Activated T-helper 1 cell treated with anti-CD3 and anti-CD28 coated beads, Interleukin-12 subunit alpha, Interleukin-12 subunit beta, Interleukin-2, Interleukin-4 antibody, amounts not matched to agents 30 ng/mL and 10 ng/mL and 1 ng/mL, durations not matched to agents 14 hours and 24 hours and 36 hours (primary cell): ENCODE measurements at regions not wholly inside any gene's neighbourhood (a gene's known extent, or its start where the extent isn't known, plus 50 kb on each side); places are given as distances from the start of the nearest gene placed in this dataset.
"Not testable (repeated sequence)": the region's sequence is repeated elsewhere in the genome, so short reads cannot be mapped to it uniquely, and the experiment has no call there.

Source experiments
- DNase-seq: peaks from one replicate; pipeline ENCODE4 v3.0.0; 2021; ENCODE audit warnings: low spot score
- H3K27ac Mint-ChIP-seq: one replicate; pipeline ENCODE4 v1.8.0; 2021; ENCODE audit warnings: mild to moderate bottlenecking, mixed read lengths
- H3K27me3 Mint-ChIP-seq: one replicate; pipeline ENCODE4 v1.8.0; 2022; ENCODE audit warnings: mild to moderate bottlenecking, moderate library complexity, mixed read lengths; ENCODE audit not compliant: insufficient read depth
- H3K36me3 Mint-ChIP-seq: one replicate; pipeline ENCODE4 v1.8.0; 2021; ENCODE audit warnings: low read depth, mixed read lengths
- H3K4me1 Mint-ChIP-seq: one replicate; pipeline ENCODE4 v1.8.0; 2021; ENCODE audit warnings: low read depth, mixed read lengths
- H3K4me3 Mint-ChIP-seq: one replicate; pipeline ENCODE4 v1.8.0; 2021; ENCODE audit warnings: mild to moderate bottlenecking, moderate library complexity, mixed read lengths
- H3K9me3 Mint-ChIP-seq: one replicate; pipeline ENCODE4 v1.8.0; 2021; ENCODE audit warnings: mixed read lengths
- intact Hi-C: fragments of 100-400 bp; cut with micrococcal nuclease; formaldehyde crosslinking; loops from one replicate; pipeline ENCODE4 v1.15.1; 2024

- intact Hi-C loops: no loop called here
- H3K9me3 Mint-ChIP-seq: peaks cover 3% of the 10 kb centered on the region
- no peaks in the 10 kb centered on the region for H3K36me3 Mint-ChIP-seq
- peaks cover 7% of the 10 kb centered on the region for H3K27me3 Mint-ChIP-seq
- no peak overlapping the region for H3K4me3 Mint-ChIP-seq
- no peak for DNase-seq
- H3K4me1 Mint-ChIP-seq: peaks cover 15% of the 10 kb centered on the region
- no peak overlapping the region for H3K27ac Mint-ChIP-seq
Measured at GRCh38 chr10:3570855-3571266, 214.1 kb downstream of the KLF6 start.

DNA sequence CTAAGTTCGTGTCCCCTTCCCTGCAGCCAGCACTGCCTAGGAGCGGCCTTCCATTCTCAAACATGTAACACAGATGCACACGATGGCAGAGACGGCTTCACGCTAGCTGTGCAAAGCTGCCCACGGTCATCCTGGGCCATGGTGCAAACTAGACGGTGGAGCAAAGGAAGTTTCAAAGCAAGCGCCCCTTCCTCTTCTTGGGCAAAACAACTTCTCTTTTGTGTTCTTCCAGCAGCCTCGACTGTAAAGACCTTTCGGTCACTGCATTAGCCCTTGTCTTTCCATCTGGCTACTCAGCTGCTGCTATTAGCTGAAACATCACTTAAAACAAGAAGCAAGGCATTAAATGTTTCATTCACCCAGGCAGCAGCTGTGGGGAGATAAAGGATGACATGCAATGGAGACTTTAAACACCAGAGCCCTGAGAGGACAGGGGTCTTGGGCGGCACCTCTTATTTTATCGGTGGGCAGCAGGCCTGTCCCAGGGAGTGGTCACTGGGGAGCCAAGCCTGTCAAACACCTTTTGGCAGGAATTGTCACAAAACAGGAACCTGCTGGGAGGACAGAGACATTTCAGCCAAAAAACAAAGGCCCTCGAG lies 214.8 kb downstream of the KLF6 start:
- Mint-ChIP-seq H3K36me3 (no peaks in the 10 kb centered on the region), H3K27me3 (peaks cover 7% of the 10 kb centered on the region), H3K4me3 (no peak overlapping the region), H3K27ac (no peak overlapping the region), H3K4me1 (peaks cover 15% of the 10 kb centered on the region), H3K9me3 (peaks cover 3% of the 10 kb centered on the region)
- intact Hi-C loops: no loop called here
- DNase-seq: no peak

- peaks cover 3% of the 10 kb centered on the region for H3K9me3 Mint-ChIP-seq
- DNase-seq: no peak
- peaks cover 2% of the 10 kb centered on the region for H3K27me3 Mint-ChIP-seq
- H3K36me3 Mint-ChIP-seq: peaks cover 1% of the 10 kb centered on the region
- intact Hi-C loops: no loop called here
- H3K4me3 Mint-ChIP-seq: no peak overlapping the region
- no peak overlapping the region for H3K27ac Mint-ChIP-seq
- peaks cover 22% of the 10 kb centered on the region for H3K4me1 Mint-ChIP-seq
Measured at GRCh38 chr10:3568983-3569382, 216.0 kb downstream of the KLF6 start.

GRCh38 chr10:3568392-3568791 lies 216.6 kb downstream of the KLF6 start:
- no peak for DNase-seq
- peaks cover 1% of the 10 kb centered on the region for H3K36me3 Mint-ChIP-seq
- H3K27me3 Mint-ChIP-seq: peaks cover 2% of the 10 kb centered on the region
- H3K4me1 Mint-ChIP-seq: peaks cover 24% of the 10 kb centered on the region
- H3K27ac Mint-ChIP-seq: no peak overlapping the region
- H3K9me3 Mint-ChIP-seq: peaks cover 3% of the 10 kb centered on the region
- intact Hi-C loops: no loop called here
- H3K4me3 Mint-ChIP-seq: no peak overlapping the region

DNA sequence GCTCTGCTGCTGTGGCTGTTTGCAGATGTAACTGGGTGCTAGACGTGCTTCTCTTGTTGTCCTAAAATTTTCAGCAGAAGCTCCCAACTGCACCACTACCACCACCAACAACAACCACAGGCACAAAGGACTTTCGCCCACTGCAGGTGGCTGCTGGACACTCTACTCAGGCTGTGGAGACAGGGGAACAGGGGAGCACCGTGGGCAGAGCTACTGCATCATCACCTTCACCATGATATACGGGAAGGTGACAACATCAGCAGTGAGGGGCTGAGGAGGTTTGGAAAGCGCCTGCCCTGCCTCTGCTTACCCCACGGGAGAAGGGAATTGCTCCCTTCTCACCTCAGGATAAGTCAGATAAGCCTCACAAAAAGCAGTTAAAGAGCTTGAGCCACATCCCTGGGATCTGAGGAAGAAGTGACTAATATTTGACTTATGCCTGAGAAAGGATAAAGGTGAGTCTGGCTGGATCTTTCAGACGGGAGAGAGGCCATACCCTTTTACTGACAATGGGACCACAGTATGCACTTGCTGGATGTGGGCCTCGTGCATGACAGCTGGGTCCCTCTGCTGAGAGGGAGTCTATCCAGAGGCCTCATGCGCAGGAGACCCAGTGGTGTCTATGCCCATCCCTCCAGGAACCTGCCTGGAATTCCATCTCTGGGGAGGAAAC lies 217.6 kb downstream of the KLF6 start:
- intact Hi-C loops: no loop called here
- Mint-ChIP-seq H3K36me3 (peaks cover 3% of the 10 kb centered on the region), H3K4me1 (peaks cover 28% of the 10 kb centered on the region), H3K27ac (no peak overlapping the region), H3K27me3 (peaks cover 2% of the 10 kb centered on the region), H3K9me3 (peaks cover 3% of the 10 kb centered on the region), H3K4me3 (no peak overlapping the region)
- no peak for DNase-seq

DNA sequence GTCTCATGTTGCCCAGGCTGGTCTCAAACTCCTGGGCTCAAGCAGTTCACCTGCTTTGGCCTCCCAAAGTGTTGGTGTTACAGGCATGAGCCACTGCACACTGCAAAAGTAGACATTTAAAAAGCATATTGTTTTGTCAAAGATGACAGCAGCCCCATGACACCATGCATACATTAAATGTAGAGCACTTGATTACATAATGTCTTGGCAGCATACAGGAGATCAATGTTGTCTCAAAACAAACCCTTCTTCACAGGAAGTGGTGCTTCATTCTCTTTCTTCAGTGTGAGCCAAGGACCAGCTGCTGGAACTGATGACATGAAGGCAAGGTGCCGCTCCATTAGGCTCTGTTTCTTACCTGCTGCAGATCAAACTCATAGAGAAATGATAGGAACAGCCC lies 218.4 kb downstream of the KLF6 start:
- peaks cover 2% of the 10 kb centered on the region for H3K27me3 Mint-ChIP-seq
- intact Hi-C loops: no loop called here
- no peak overlapping the region for H3K4me3 Mint-ChIP-seq
- DNase-seq: no peak
- H3K36me3 Mint-ChIP-seq: peaks cover 3% of the 10 kb centered on the region
- peaks cover 3% of the 10 kb centered on the region for H3K9me3 Mint-ChIP-seq
- no peak overlapping the region for H3K27ac Mint-ChIP-seq
- peaks cover 28% of the 10 kb centered on the region for H3K4me1 Mint-ChIP-seq

DNA sequence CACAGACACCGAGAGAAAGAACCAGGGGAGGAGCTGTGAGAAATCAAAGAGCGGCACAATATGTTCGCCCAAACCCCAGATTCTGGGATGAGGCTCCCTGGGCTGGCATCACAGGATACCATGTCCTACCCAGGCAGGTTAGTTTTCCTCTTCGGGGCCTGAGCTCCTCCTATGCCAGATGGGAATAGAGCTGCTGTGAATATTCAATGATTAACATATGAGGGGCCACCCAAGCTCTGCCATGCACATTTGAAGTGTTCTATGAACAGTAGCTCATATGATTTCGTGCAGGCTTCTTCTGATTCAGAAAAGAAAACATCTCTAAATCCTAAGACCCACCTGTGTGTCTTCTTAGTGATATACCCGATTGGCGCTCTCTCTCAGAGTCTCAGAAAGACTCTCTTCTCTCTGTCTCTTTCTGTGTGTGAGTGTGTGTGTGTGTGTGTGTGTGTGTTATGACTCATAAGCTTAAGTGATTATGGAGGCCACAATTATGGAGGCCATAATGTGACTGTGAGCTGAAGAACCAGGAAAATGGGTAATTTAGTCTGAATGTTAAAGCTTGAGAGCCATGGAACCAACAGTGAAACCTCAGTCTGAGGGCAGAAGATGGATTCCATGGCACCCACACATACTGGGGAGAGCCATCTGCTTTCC lies 220.5 kb downstream of the KLF6 start:
- intact Hi-C loops: loop anchor here (5.0 kb wide), 2 partner anchors 43 to 97 kb away; no protein-coding TSS in a partner anchor
- H3K4me3 Mint-ChIP-seq: no peak overlapping the region
- no peak for DNase-seq
- H3K4me1 Mint-ChIP-seq: peaks cover 28% of the 10 kb centered on the region
- H3K9me3 Mint-ChIP-seq: peaks cover 3% of the 10 kb centered on the region
- H3K27me3 Mint-ChIP-seq: peaks cover 6% of the 10 kb centered on the region
- H3K36me3 Mint-ChIP-seq: peaks cover 3% of the 10 kb centered on the region
- peak overlapping the region; percentile 56 for H3K27ac Mint-ChIP-seq

- Mint-ChIP-seq H3K27ac (peak overlapping the region; percentile 49), H3K36me3 (peaks cover 3% of the 10 kb centered on the region), H3K4me3 (no peak overlapping the region), H3K9me3 (peaks cover 3% of the 10 kb centered on the region), H3K27me3 (peaks cover 7% of the 10 kb centered on the region), H3K4me1 (peaks cover 28% of the 10 kb centered on the region)
- intact Hi-C loops: loop anchor here (1.0 to 5.0 kb wide), 4 partner anchors 44 to 214 kb away; no protein-coding TSS in a partner anchor
- DNase-seq: no peak
Measured at GRCh38 chr10:3563298-3563697, 221.7 kb downstream of the KLF6 start.

DNA sequence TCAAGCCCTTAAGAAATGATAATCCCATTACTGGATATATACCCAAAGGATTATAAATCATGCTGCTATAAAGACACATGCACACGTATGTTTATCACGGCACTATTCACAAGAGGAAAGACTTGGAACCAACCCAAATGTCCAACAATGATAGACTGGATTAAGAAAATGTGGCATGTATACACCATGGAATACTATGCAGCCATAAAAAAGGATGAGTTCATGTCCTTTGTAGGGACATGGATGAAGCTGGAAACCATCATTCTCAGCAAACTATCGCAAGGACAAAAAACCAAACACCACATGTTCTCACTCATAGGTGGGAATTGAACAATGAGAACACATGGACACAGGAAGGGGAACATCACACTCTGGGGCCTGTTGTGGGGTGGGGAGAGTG lies 224.4 kb downstream of the KLF6 start:
- not testable (repeated sequence) for H3K9me3 Mint-ChIP-seq, H3K36me3 Mint-ChIP-seq, DNase-seq, H3K27me3 Mint-ChIP-seq, H3K4me3 Mint-ChIP-seq, H3K27ac Mint-ChIP-seq
- intact Hi-C loops: loop anchor here (5.0 kb wide), 2 partner anchors 47 to 93 kb away; no protein-coding TSS in a partner anchor
- peaks cover 14% of the 10 kb centered on the region for H3K4me1 Mint-ChIP-seq

DNA sequence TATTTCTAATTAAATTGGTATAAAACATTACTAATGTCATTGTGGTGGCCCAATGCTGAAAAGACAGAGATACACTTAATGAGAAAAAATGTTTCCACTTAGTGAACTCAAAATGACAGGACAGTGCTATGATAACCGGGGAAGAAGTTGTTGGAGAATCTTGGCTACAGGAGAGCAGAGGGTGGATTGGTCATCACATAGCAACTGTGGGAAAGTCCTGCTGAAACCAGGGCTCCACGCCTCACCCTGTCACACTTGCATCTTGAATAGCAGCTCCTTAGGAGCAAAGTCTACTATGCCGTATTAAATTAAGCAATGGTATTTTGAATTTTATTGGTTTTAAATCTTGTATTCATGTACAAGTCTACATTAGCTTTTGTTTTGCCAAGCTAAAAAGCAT lies 225.5 kb downstream of the KLF6 start:
- DNase-seq: no peak
- Mint-ChIP-seq H3K9me3 (no peaks in the 10 kb centered on the region), H3K27me3 (peaks cover 5% of the 10 kb centered on the region), H3K36me3 (peaks cover 2% of the 10 kb centered on the region), H3K4me1 (peaks cover 15% of the 10 kb centered on the region), H3K27ac (no peak overlapping the region), H3K4me3 (no peak overlapping the region)
- intact Hi-C loops: no loop called here

DNA sequence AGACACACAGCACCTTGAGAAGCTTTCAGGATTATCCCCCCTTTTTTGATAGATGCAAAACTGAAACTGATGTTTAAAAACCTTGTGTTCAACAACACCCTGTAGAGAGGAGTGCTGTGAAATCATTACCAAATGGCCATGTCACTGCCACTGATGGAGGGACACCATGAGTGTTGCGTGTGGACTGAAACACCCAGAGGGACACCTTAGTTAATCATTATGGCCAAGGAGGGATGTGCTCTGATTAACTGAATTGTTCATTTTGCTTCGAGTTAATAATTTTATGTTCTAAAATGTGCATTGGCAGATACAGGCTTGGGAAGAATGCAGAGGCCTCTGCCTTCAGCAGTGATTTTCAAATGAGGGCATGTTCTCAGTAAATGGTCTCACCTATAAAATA lies 226.0 kb downstream of the KLF6 start:
- intact Hi-C loops: no loop called here
- peaks cover 17% of the 10 kb centered on the region for H3K4me1 Mint-ChIP-seq
- H3K27ac Mint-ChIP-seq: no peak overlapping the region
- peaks cover 2% of the 10 kb centered on the region for H3K36me3 Mint-ChIP-seq
- peaks cover 7% of the 10 kb centered on the region for H3K27me3 Mint-ChIP-seq
- no peaks in the 10 kb centered on the region for H3K9me3 Mint-ChIP-seq
- H3K4me3 Mint-ChIP-seq: no peak overlapping the region
- DNase-seq: no peak

- DNase-seq, H3K36me3 Mint-ChIP-seq, H3K27ac Mint-ChIP-seq, H3K9me3 Mint-ChIP-seq, H3K4me3 Mint-ChIP-seq, H3K27me3 Mint-ChIP-seq, intact Hi-C loops: not testable (repeated sequence)
- H3K4me1 Mint-ChIP-seq: peaks cover 11% of the 10 kb centered on the region
Measured at GRCh38 chr10:3556191-3557017, 228.6 kb downstream of the KLF6 start.
